ENCODE measurements at regions not wholly inside any gene's neighbourhood (a gene's known extent, or its start where the extent isn't known, plus 50 kb on each side); places are given as distances from the start of the nearest gene placed in this dataset.

- TF ChIP-seq CTCF (IDR thresholded peaks at IDR 0.05; ENCODE audit: low read depth, low read length): no peak
- Histone ChIP-seq H3K27ac (no peak overlapping the region), H3K9me3 (ENCODE audit: severe bottlenecking) (no peaks in the 10 kb centered on the region), H3K36me3 (no peaks in the 10 kb centered on the region), H3K27me3 (ENCODE audit: insufficient read depth, low read depth, severe bottlenecking) (no peaks in the 10 kb centered on the region), H3K4me3 (ENCODE audit: low read depth, low read length) (no peak overlapping the region)
- no peak for DNase-seq
Observed at GRCh38 chr5:144820278-144820677, 649.6 kb downstream of the KCTD16 start.

- H3K27me3 ChIP-seq (ENCODE audit: insufficient read depth, low read depth, severe bottlenecking): no peaks in the 10 kb centered on the region
- H3K27ac ChIP-seq: no peak overlapping the region
- H3K4me3 ChIP-seq (ENCODE audit: low read depth, low read length): no peak overlapping the region
- TF ChIP-seq CTCF (IDR thresholded peaks at IDR 0.05; ENCODE audit: low read depth, low read length): no peak
- H3K36me3 ChIP-seq: no peaks in the 10 kb centered on the region
- DNase-seq: no peak
- no peaks in the 10 kb centered on the region for H3K9me3 ChIP-seq (ENCODE audit: severe bottlenecking)
Observed at GRCh38 chr5:144815131-144815530, 644.5 kb downstream of the KCTD16 start.

- no peak for TF ChIP-seq CTCF (IDR thresholded peaks at IDR 0.05; ENCODE audit: low read depth, low read length)
- Histone ChIP-seq H3K36me3 (no peaks in the 10 kb centered on the region), H3K9me3 (ENCODE audit: severe bottlenecking) (no peaks in the 10 kb centered on the region), H3K4me3 (ENCODE audit: low read depth, low read length) (no peak overlapping the region), H3K27ac (no peak overlapping the region), H3K27me3 (ENCODE audit: insufficient read depth, low read depth, severe bottlenecking) (no peaks in the 10 kb centered on the region)
- DNase-seq: no peak
Observed at GRCh38 chr5:144812763-144813162, 642.1 kb downstream of the KCTD16 start.

DNA sequence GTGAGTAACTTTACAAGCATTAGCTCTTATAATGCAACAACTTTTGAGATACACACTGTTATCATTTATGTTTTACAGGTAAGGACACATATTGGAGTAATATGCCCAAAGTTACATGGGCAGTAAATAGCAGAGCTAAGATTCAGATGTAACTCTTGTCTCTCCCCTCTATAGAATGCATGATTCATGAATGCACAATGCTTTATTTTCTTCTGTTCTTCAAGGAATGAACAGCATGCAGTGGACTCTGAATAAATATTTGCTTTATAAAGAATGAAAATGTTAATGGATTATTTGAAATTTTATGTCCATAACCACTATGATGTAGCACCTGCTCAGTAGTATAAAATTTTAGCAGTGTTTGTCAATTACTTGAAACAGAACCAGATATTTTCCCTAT is 629.5 kb downstream of the KCTD16 start:
- no peak overlapping the region for H3K27ac ChIP-seq
- no peak for TF ChIP-seq CTCF (IDR thresholded peaks at IDR 0.05; ENCODE audit: low read depth, low read length)
- no peak overlapping the region for H3K4me3 ChIP-seq (ENCODE audit: low read depth, low read length)
- H3K27me3 ChIP-seq (ENCODE audit: insufficient read depth, low read depth, severe bottlenecking): no peaks in the 10 kb centered on the region
- DNase-seq: no peak
- H3K9me3 ChIP-seq (ENCODE audit: severe bottlenecking): no peaks in the 10 kb centered on the region
- no peaks in the 10 kb centered on the region for H3K36me3 ChIP-seq

DNA sequence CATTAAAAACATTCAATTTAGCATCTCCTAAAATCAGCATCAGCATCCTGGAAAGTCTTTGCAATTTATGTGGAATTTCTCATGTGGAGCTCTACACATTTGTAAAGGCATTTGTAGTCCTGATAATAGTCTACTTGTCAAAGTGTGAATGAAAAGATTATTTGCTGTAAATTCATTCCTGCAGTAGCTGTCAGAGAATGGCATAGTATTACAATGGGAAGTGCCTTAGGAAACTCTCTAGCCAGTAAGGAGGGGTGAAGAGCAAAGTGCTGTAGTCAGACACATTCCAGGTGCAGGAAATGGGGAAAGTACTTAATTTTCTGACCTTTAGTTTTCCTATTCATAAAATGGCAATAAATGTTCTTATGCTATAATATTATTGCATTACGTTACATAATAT is 627.9 kb downstream of the KCTD16 start:
- no peak overlapping the region for H3K27ac ChIP-seq
- no peaks in the 10 kb centered on the region for H3K27me3 ChIP-seq (ENCODE audit: insufficient read depth, low read depth, severe bottlenecking)
- H3K9me3 ChIP-seq (ENCODE audit: severe bottlenecking): no peaks in the 10 kb centered on the region
- DNase-seq: no peak
- H3K4me3 ChIP-seq (ENCODE audit: low read depth, low read length): no peak overlapping the region
- TF ChIP-seq CTCF (IDR thresholded peaks at IDR 0.05; ENCODE audit: low read depth, low read length): no peak
- H3K36me3 ChIP-seq: no peaks in the 10 kb centered on the region

GRCh38 chr5:144794922-144795321 is 624.2 kb downstream of the KCTD16 start:
- no peak for TF ChIP-seq CTCF (IDR thresholded peaks at IDR 0.05; ENCODE audit: low read depth, low read length)
- no peaks in the 10 kb centered on the region for H3K36me3 ChIP-seq

More at GRCh38 chr5:144794922-144795321, 624.2 kb downstream of the KCTD16 start:
- H3K27me3 ChIP-seq (ENCODE audit: insufficient read depth, low read depth, severe bottlenecking): no peaks in the 10 kb centered on the region
- DNase-seq: no peak
- no peak overlapping the region for H3K4me3 ChIP-seq (ENCODE audit: low read depth, low read length)
- no peak overlapping the region for H3K27ac ChIP-seq
- H3K9me3 ChIP-seq (ENCODE audit: severe bottlenecking): peaks cover 2% of the 10 kb centered on the region
